ENCODE measurements at regions not wholly inside any gene's neighbourhood (a gene's known extent, or its start where the extent isn't known, plus 50 kb on each side); places are given as distances from the start of the nearest gene placed in this dataset.

GRCh38 chrX:5307416-5307815, 921.3 kb downstream of the NLGN4X start:
- no peak for TF ChIP-seq ZFP3 (CRISPR knock-in tag; IDR thresholded peaks at IDR 0.05)
- TF ChIP-seq ARNTL (CRISPR knock-in tag; IDR thresholded peaks at IDR 0.05; ENCODE audit: borderline replicate concordance, low read depth) = no peak
- TF ChIP-seq CSDC2 (CRISPR knock-in tag; IDR thresholded peaks at IDR 0.05) = no peak
- TF ChIP-seq SNAI2 (CRISPR knock-in tag; IDR thresholded peaks at IDR 0.05) = no peak
- TF ChIP-seq ZNF565 (CRISPR knock-in tag; conservative IDR thresholded peaks at IDR 0.05; ENCODE audit: low read depth) = no peak
- TF ChIP-seq ISL1 (CRISPR knock-in tag; IDR thresholded peaks at IDR 0.05) = no peak
- TF ChIP-seq CREB5 (CRISPR knock-in tag; IDR thresholded peaks at IDR 0.05; ENCODE audit: low read depth) = no peak
- TF ChIP-seq, protein P1, sequence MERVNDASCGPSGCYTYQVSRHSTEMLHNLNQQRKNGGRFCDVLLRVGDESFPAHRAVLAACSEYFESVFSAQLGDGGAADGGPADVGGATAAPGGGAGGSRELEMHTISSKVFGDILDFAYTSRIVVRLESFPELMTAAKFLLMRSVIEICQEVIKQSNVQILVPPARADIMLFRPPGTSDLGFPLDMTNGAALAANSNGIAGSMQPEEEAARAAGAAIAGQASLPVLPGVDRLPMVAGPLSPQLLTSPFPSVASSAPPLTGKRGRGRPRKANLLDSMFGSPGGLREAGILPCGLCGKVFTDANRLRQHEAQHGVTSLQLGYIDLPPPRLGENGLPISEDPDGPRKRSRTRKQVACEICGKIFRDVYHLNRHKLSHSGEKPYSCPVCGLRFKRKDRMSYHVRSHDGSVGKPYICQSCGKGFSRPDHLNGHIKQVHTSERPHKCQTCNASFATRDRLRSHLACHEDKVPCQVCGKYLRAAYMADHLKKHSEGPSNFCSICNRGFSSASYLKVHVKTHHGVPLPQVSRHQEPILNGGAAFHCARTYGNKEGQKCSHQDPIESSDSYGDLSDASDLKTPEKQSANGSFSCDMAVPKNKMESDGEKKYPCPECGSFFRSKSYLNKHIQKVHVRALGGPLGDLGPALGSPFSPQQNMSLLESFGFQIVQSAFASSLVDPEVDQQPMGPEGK (CRISPR knock-in tag; IDR thresholded peaks at IDR 0.05; ENCODE audit: borderline replicate concordance) = no peak
- TF ChIP-seq RARB (CRISPR knock-in tag; IDR thresholded peaks at IDR 0.05) = no peak
- no peak for TF ChIP-seq BACH2 (CRISPR knock-in tag; IDR thresholded peaks at IDR 0.05; ENCODE audit: borderline replicate concordance)
- no peak for TF ChIP-seq TCF4 (CRISPR knock-in tag; IDR thresholded peaks at IDR 0.05; ENCODE audit: borderline replicate concordance)
